Islet precursor cell (in vitro differentiated cells): ENCODE measurements at regions not wholly inside any gene's neighbourhood (a gene's known extent, or its start where the extent isn't known, plus 50 kb on each side); places are given as distances from the start of the nearest gene placed in this dataset.
"Not testable (repeated sequence)": the region's sequence is repeated elsewhere in the genome, so short reads cannot be mapped to it uniquely, and the experiment has no call there.

ENCODE experiments used
- DNase-seq: peaks from one replicate; pipeline ENCODE4 v3.0.0-alpha.2; 2018

DNA sequence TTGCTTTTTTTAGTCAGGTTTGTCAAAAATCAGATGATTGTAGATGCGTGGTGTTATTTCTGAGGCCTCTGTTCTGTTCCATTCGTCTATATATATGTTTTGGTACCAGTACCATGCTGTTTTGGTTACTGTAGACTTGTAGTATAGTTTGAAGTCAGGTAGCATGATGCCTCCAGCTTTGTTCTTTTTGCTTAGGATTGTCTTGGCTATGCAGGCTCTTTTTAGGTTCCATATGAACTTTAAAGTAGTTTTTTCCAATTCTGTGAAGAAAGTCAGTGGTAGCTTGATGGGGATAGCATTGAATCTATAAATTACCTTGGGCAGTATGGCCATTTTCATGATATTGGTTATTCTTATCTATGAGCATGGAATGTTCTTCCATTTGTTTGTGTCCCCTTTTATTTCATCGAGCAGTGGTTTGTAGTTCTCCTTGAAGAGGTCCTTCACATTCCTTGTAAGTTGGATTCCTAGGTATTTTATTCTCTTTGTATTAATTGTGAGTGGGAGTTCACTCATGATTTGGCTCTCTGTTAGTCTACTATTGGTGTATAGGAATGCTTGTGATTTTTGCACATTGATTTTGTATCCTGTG, 70.1 kb upstream of the TOP3B start:
- not testable (repeated sequence) for DNase-seq

DNA sequence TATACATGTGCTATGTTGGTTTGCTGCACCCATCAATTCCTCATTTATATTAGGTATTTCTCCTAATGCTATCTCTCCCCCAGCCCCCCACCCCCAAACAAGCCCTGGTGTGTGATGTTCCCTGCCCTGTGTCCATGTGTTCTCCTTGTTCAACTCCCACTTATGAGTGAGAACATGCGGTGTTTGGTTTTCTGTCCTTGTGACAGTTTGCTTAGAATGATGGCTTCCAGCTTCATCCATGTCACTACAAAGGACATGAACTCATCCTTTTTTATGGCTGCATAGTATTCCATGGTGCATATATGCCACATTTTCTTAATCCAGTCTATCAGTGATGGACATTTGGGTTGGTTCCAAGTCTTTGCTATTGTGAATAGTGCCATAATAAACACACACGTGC, 68.4 kb upstream of the TOP3B start:
- DNase-seq: not testable (repeated sequence)

DNA sequence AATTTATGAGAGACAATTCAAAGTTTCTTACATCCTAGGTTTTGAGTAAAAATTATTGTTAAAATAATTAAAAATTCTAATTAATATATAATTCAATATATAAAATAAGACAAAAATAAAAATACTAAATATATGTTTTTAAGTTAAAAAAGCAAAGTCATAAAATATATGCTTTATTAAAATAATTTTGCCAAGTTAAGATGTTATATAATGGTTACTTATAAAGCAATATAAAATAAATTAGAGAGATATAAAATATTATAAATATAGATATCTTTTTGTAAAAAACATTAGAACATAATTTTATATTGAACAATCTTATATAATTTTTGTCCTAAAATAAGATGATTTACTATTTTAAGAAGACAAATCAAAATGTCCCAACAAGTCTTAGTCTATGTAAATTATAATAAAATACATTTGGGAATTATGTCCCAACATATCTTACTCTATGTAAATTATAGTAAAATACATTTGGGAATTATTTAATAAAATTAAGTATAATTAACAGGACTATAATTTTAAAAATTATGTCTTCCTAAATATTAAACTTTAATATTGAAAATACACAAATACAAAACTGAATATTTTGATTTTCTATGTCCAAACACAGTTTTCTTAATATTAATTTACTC, 67.7 kb upstream of the TOP3B start:
- DNase-seq: no peak

DNA sequence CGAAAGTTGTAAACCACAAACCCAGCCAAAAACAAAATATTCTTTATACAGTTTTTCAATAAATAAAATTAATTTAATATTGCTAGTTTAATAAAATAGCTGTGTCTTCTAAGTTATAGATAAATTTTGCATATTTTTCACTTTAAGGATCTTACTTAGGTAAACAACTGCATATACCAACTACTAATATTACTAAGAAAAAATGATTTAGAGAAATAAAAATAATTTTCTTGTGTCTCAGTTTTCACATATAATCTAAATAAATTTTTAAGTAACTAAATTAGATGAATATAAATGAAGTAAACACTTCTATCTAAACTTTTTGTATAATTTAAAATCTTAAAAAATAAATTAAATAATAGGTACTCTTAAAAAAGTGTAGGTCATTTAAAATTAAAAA, 67.1 kb upstream of the TOP3B start:
- no peak for DNase-seq

DNA sequence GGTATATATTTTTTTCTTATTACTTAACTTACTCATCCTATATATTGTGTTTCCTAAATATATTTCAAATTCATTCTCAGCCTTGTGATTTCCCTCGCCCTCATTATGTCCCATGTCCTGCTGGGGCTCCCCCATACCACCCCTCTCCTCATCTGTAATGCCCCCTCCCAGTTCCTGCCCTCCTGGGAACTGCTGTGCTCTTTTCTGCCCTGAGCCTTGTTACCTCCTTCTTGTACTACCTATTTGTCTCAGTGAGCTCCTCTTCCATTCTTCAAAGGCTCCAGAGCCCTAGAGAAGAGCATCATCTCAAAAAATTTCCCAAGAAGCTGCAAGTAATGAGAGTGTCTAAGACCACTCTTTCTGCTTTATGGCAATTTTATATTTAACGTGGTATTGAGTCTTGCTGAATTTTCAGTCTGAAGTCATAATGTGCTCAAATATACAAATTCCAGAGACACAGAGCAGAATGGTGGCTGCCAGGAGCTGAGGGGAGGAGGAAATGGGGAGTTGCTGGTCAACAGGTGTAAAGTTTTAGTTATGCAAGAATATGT, 66.5 kb upstream of the TOP3B start:
- DNase-seq: no peak

DNA sequence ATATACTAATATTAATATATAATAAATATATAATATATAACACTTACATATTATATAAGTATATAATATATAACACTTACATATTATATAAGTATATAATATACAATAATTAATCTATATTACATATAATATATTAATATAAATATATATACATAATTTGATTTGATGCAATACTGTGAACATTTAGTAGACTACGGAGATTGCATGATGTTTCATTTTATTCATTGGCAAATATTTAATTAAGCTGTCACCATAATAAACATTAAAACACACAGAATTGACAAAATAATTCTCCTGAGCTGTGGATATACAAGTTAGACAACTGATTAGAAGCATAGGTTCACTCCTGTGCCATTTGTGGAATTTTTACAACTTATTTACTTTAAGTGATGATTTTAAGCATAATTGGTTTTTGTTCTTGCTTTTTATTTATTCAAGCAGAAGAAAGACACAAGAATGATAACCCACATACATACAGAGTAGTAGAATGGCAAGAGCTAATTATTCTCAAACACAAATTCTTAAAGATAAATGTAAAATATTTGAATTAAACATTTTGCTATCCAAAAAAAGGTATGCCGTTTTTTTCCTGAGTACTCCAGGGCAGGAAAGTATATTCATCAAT, 65.8 kb upstream of the TOP3B start:
- no peak for DNase-seq

DNA sequence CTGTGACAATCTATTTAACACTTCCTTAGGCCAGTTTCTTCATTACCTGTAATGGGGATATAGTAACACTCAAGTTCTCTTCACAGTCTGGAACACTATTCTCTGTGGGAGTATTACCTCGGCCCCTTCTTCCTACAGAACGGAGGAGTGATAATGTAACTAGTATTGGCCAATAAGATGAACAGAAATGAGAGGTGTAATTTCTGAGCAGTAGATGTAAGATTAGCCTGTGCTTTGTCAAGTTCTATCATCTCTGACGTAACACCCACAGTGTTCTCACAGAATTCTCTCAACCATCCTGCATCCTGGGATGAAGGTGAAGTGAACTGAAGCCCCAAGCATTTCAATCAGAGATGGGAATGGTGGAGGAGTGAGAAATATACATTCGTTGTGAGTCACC, 65.2 kb upstream of the TOP3B start:
- peak; percentile 10 for DNase-seq

DNA sequence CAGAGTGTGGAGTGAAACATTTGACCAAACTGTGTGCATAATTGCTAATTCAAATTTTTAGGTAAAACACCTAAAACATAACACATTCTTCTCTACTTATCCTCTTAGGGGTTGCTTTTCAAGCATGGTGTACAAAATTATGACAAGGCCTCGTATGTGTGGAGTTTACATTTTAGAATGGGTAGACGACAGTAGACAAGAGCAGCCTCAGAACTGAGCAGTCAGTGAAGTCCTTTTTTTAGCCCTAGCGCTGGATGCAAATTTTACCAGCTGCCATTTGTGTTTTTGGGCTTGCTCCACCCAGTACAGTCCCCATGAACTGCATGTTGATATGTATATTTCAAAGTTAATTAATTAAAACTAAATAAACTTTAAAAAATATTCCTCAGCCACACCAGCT, 64.7 kb upstream of the TOP3B start:
- DNase-seq: no peak

DNA sequence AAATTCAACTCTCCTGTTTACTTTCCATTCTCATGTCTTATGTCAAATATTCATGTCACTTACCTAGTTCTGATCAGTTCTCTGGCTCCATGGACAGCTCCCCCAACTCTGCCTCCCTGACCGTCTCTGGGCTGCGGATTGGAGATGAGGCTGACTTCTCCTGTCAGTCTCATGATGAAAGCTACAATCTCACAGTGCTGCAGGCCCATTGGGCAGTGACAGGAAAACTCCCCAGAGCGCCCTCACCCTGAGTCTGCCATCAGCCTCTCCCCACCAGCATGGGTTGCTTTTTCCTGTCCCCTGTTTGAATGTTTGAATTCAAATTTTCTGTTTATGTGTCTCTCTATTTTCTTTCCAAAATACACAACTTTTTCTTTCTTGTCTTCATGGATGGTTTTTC, 63.8 kb upstream of the TOP3B start:
- no peak for DNase-seq

DNA sequence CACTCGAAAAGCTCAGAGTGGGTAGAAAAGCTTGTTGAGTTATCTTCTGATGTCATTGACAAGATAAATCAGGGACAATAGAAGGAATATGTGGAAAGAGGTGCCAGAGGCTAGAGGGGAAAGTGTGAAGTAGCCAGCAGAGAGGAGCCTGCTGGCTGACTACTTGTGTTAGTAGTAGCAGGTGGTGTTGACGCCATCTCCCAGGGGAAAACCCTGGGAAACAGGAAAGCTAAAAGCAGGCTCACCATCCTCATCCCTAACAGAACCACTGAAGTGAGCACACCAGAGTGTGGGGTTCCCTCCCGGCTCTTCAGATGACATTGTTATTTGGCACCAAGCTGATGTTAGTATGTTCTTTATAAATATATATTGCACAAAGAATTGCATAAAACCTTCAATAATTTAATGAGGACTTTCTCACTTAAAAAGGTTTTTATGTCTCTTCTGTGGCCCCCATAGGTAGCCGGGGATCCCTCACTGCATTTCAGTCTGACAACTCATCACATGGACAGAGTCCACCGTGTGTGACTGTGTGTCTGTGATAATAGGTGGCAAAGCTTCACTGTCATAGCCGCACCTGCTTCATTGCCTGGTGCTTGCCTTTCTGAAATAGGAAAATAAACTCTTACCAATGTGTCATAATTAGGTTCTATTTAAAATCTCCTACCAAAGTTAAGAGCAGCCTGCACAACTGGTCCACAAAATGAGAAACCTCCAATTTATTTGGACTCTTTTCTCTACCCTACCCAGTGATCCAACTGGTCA, 63.2 kb upstream of the TOP3B start:
- no peak for DNase-seq

DNA sequence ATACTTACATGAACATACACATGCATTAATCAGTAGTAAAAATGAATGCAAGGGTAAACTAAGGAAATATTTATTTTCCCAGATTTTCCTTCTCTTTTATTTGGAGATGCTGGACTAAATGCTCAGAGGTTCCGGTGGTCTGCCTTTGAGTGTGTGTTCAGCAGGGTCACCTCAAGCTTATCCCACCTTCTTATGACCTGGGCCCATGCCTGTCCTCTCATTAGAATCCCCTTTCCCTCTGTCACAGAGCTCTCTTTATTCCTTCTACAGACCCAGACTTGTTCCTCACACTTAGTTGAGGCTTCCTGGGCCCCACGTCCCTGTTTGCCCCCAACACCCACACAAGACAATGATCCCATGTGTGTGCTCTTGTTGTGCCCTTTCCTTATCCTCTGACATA, 61.6 kb upstream of the TOP3B start:
- no peak for DNase-seq

DNA sequence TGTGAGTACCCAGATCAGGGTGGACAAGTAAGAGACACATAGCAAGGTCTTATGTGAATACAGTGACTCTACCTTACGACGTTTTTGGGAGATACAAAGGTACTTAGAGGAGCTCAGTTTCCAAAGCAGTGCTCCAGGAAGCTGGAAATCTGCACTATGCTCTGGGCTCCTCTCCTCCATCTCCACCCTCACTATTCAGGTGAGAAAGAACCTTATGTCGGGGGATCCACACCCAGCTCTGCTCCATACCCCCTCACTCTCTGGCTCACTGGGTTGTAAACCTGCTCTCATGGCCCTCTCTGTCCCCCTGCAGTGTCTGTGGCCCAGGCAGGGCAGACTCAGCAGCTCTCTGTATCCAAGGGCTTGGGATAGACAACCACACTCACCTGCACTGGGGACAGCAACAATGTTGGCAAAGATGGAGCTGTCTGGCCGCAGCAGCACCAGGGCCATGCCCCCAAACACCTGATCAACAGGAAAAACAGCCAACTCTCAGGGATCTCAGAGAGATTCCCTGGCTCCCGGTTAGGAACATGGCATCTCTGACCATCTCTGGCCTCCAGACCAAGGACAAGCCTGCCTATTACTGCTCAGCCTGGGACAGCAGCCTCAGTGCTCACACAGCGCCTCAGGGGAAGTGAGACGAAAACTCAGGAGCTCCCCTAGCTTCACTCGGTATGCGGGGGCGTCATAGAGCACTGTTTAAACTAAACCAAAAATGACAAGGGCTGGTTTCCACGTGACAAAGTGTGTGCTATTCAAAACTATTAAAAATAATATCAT, 60.9 kb upstream of the TOP3B start:
- no peak for DNase-seq

DNA sequence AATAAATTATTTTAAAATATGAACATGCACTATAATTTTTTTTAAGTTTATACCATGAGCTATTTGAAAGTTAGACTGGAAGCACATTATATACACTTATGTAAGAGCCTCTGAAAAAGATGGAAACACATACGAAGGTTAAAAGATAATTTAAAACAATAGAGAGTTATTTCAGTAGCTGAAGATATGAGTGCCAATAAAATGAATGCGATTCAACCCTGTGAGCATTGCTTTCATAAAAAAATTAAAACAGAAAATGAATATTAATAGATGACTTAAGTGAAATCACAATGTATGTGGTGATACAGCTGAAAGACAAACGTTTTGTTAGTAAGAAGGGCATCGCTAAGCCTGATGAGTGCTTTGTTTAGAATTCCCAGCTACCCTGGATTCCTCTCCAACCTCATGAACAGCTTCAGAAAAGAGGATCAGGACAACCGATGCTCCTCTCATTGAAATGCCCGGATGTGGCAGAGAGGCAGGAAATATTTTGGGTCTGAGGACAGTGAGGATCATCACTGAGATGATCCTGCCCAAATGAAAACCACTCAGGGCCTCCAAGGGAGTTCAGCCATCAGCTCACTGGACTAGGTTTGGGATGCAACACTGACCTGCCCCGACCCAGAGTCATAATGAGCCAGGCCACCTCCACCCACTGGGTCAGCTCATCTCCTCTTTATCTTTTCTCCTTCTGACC, 60.2 kb upstream of the TOP3B start:
- no peak for DNase-seq

DNA sequence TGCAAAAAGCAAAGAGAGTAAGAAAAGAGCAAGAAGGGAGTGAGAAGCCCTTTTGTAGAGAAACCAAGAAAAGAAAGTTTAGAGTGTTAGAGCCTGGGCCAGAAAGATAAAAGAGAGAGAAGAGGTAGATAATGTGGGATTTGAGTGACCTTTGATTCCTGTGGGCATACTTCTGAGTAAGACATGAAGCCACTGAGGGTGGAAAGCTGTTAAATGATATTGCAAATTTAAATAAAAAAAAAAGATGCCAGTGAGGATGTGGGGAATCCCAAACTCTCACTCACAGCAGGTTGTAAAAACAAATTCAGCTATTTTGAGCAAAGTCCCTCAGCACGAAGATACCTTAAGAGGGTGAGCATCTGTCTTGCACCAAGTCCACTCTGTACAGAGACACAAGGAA, 59.4 kb upstream of the TOP3B start:
- no peak for DNase-seq

DNA sequence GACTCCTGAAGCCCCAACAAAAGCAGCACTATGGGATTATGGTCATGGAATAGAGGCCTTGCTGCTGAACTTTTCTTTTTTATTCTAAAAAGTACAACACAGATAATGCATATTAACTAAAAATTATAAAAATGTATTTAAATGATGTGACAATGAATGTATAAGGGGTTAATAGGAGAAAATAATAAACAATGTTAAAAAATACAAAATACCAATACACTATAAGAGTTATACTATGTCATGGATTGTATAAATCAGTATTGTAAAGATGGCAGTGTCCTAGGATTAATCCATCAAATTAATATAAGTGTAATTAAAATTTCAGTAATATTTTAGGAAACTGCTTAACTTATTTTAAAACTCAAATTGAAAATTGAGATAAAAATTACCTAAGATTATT, 58.3 kb upstream of the TOP3B start:
- no peak for DNase-seq

DNA sequence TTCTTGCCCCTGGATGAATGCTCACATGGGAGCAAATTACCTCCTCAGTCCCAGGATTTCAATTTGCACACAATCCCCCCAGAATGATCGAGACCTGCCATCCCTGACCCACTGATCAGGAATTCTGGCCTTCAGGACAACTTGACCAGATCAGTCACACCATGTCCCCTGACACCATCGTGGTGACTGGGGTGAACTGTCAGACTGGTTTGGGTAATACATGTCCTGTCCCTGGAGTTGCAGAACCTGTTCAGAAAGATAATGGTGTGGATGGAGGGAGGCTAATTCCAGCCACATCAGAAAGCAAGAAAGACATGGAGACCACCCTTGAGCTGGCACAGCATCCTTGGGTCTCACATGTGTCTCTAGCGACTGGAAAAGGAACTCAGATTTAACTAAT, 57.9 kb upstream of the TOP3B start:
- DNase-seq: no peak

DNA sequence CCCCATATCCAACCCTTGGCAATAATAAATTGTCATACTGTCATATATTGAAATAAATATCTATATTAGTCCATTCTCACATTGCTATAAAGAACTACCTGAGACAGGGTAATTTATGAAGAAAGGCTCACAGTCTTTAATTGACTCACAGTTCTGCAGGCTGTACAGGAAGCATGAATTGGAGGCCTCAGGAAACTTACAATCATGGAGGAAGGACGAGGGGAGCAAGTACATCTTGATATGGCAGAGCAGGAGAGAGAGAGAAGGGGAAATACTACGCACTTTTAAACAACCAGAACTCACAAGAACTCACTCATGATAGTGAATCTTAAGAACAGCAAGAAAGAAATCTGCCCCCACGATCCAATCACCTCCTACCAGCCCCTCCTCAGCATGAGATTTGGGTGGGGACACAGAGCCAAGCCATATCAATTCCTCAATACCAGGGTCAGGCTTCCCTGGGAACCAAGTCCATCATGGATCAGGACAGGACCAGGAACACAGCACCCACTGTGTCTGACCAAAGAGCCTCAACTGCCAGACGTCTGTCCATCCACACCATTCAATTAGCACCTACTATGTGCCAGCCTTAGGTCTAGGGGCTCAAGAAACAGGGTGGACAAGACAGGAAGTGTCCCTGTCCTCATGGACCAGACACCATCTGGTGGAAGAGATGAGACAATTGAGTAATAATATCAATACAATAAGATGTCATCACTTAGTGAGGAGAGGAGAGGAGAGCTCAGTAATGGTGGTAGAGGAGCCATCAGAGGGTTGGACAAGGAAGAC, 56.9 kb upstream of the TOP3B start:
- DNase-seq: no peak

DNA sequence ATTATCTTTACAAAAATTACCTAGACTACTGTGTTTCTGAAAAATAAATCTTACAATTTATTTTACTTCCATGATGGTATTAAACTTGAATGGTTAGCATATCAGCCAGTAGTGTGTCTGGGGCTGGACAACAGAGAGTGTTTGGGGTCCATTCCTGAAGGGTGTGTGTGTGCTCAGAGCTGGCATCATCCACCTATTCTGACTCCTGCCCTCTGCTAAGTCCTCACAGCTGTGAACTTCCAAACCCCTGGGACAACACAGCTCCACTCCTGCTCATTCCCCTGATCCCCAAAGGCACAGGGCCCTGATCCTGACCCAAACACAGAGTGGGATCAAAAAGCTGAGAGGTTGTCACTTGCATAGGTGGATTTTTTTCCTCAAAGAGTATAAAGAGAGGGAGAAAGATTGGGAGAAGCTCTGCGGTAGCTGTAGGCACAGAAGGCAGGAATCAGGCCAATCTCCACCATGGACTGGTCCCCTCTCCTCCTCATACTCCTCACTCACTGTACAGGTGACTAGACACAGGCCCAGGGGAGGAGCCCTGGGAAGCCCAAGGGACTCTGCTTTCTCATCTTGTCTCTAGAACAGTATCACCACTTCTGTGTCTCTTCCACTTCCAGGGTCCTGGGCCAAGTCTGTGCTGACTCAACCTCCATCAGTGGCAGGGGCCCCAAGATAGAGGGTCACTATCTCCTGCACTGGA, 55.7 kb upstream of the TOP3B start:
- no peak for DNase-seq

DNA sequence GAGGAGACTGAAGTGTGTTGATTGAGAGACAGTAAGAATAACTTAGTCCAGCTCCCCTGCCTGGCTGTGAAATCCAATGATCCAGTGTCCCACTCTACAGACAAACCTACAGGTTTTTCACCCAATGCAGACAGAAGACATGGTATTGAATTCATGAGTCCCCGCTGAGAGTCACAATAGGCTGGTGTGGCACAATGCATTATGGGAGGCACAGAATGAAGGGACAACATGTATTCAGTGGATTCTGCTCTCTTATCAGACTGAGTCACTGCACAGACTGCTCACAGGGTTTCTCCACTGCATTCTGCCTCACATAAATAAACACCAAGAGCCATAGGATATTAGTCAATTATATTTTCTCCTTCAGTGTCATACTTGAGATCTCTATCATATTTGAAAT, 55.2 kb upstream of the TOP3B start:
- DNase-seq: no peak

DNA sequence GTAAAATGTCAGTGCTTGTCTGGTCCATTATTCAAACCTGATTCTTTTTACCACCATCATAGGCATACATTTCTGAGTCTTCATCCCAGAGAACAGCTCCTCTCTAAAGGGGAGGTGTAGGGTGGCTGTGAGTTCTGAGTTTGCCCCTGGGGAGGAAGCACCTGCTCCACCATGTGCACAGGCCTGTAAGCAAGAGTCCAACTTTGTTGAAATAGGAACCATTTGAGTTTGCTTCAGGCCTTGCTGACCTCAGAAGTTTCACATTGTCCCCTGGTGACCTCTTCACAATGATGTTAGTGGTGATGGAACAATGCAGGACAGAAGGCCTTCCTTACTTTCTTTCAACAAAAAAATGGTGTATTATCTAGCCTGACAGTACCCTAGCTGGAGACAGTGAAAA, 54.6 kb upstream of the TOP3B start:
- DNase-seq: no peak

DNA sequence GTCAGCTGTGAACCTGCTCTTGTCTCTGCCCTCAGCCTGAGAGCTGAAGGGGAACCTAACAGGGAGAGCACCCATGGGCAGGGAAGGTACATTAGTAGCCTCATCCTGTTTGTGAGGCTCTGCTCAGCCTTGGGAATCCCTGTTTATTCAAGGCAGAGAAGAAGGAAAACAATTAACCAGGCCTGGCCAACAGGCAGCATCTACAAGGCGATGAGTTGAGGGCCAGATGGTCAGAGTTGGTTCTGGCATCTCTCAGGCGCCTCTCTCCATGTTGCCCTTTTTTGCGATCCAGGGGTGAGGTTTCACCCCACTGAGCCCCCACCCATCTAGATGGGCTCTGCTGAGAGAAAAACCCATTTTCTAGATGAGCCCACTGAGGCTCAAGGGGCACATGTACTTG, 54.0 kb upstream of the TOP3B start:
- no peak for DNase-seq
